ENCODE measurements at regions not wholly inside any gene's neighbourhood (a gene's known extent, or its start where the extent isn't known, plus 50 kb on each side); places are given as distances from the start of the nearest gene placed in this dataset.

DNA sequence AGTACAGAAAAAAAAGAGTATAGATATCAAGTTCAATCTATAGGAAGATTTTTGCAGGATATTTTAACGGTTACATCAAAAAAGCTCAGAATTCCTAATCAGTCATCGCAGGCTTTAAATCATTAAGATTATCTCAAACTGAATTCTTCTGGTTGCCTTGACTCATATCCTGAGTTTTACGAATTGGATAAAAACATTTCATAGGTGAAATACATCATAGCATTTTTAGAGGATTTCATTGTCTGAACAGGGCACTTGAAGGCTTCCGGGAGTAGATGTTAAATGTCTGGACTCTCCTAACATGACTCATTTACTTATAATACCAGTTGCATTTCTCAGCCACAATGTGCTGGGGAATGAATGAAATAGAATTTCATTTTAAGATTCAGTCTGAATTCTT lies 2216.6 kb upstream of the RAG2 start:
- no peak overlapping the region for H3K27ac Mint-ChIP-seq
- H3K4me1 Mint-ChIP-seq: no peaks in the 10 kb centered on the region
- no CpG with 5 or more reads among the region's 4 CpGs for WGBS (ENCODE audit: insufficient coverage)
- H3K9me3 Mint-ChIP-seq: peaks cover 13 to 29% (median 16%) of the 10 kb centered on the region in 3 donors
- POLR2A ChIA-PET: no interaction called here
- H3K9me3 ChIP-seq: no peaks in the 10 kb centered on the region
- H3K27me3 Mint-ChIP-seq: no peaks in the 10 kb centered on the region
- CTCF ChIA-PET: no interaction called here
- no peak overlapping the region for H3K4me3 ChIP-seq (ENCODE audit: control insufficient read depth in 1 of 2, extremely low read depth in 1 of 2, low read length in 1 of 2)
- no peak overlapping the region for H3K4me3 Mint-ChIP-seq
- H3K4me1 ChIP-seq (ENCODE audit: control insufficient read depth in 1 of 2, extremely low read depth in 1 of 2, insufficient read depth in 2 of 2, low read length in 2 of 2): no peaks in the 10 kb centered on the region
- DNase-seq (no peak), ATAC-seq (replicated peaks in 1 of 4) (no peak)
- no peak overlapping the region for H3K27ac ChIP-seq (ENCODE audit: low read length)
- H3K36me3 Mint-ChIP-seq: no peaks in the 10 kb centered on the region
- H3K27me3 ChIP-seq (replicated peaks in 1 of 2; ENCODE audit: control insufficient read depth in 2 of 2, extremely low read depth in 1 of 2, insufficient read depth in 2 of 2, low read length in 1 of 2): no peaks in the 10 kb centered on the region
- H3K36me3 ChIP-seq (ENCODE audit: control insufficient read depth in 2 of 2, extremely low read depth in 1 of 2, insufficient read depth in 1 of 2, low read length in 1 of 2): no peaks in the 10 kb centered on the region

DNA sequence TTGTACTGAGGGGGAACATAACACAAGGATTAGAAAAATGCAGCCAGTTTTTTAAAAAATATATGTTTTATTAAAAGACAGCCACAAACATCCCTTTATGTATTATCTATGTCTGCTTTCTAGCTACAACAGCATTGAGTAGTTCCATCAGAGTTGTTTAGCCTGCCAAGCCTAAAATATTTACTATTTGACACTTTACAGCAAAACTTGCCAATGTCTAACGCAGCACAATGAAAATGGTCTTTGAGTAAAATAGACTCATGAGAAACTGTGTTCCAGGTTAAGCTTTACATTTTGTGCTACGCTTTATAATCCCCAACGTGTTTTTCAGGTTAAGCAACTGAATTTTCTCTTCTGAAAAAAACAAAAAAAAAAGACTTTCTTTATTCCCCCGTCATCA lies 2211.5 kb upstream of the RAG2 start:
- no peak overlapping the region for H3K4me3 Mint-ChIP-seq
- no peaks in the 10 kb centered on the region for H3K27me3 Mint-ChIP-seq
- H3K36me3 Mint-ChIP-seq: no peaks in the 10 kb centered on the region
- H3K9me3 Mint-ChIP-seq: peaks cover 12 to 25% (median 14%) of the 10 kb centered on the region in 3 donors
- WGBS (ENCODE audit: insufficient coverage): 60% methylated on average over 1 of the region's 4 CpGs
- H3K4me1 Mint-ChIP-seq: no peaks in the 10 kb centered on the region
- Histone ChIP-seq H3K27ac (ENCODE audit: low read length) (no peak overlapping the region), H3K9me3 (no peaks in the 10 kb centered on the region), H3K27me3 (replicated peaks in 1 of 2; ENCODE audit: control insufficient read depth in 2 of 2, extremely low read depth in 1 of 2, insufficient read depth in 2 of 2, low read length in 1 of 2) (no peaks in the 10 kb centered on the region), H3K4me1 (ENCODE audit: control insufficient read depth in 1 of 2, extremely low read depth in 1 of 2, insufficient read depth in 2 of 2, low read length in 2 of 2) (no peaks in the 10 kb centered on the region), H3K4me3 (ENCODE audit: control insufficient read depth in 1 of 2, extremely low read depth in 1 of 2, low read length in 1 of 2) (no peak overlapping the region), H3K36me3 (ENCODE audit: control insufficient read depth in 2 of 2, extremely low read depth in 1 of 2, insufficient read depth in 1 of 2, low read length in 1 of 2) (no peaks in the 10 kb centered on the region)
- POLR2A ChIA-PET: no interaction called here
- no peak for ATAC-seq (replicated peaks in 1 of 4)
- CTCF ChIA-PET: no interaction called here
- no peak for DNase-seq
- H3K27ac Mint-ChIP-seq: no peak overlapping the region

DNA sequence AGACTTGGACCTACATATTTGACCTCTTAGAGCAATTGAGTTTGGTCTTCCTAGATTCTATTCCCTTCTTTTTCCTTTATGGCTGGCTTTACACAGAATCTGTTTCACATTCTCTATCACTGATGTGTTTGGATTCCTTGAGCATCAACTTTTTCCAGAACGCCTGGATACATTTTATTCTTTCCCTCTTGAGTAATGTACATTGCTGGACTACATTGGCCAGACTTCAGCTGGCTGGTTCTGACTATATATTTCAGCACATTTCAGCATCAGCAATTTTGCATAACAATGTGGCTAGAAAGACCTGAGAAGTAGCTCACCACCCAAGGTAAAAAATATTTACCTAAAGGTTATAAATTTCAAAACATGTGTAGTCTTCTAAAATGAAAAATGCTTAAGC lies 2198.2 kb upstream of the RAG2 start:
- CTCF ChIA-PET: no interaction called here

DNA sequence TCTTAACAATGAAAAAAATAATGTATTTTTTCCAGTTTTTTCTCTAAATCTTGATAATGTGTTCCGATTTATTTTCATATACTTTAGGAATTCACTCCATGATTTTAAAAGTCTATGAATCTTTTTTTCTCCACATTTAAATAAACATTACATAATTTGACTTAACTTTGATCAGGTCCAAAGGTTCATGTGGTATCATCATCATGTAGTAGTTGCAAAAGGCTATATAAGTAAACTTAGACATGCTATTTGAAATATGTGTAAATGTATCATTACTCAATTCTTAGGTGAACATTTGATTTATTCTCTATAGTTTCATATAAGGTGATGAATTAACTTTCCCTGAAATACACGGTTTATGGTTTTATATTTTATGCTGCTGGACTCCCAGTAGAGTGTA lies 2197.0 kb upstream of the RAG2 start:
- DNase-seq: no peak
- no peak overlapping the region for H3K27ac Mint-ChIP-seq
- ATAC-seq (replicated peaks in 1 of 4): no peak
- WGBS (ENCODE audit: insufficient coverage): no CpG with 5 or more reads among the region's 2 CpGs
- Histone ChIP-seq H3K9me3 (no peaks in the 10 kb centered on the region), H3K36me3 (ENCODE audit: control insufficient read depth in 2 of 2, extremely low read depth in 1 of 2, insufficient read depth in 1 of 2, low read length in 1 of 2) (no peaks in the 10 kb centered on the region), H3K27ac (ENCODE audit: low read length) (no peak overlapping the region), H3K27me3 (replicated peaks in 1 of 2; ENCODE audit: control insufficient read depth in 2 of 2, extremely low read depth in 1 of 2, insufficient read depth in 2 of 2, low read length in 1 of 2) (no peaks in the 10 kb centered on the region), H3K4me3 (ENCODE audit: control insufficient read depth in 1 of 2, extremely low read depth in 1 of 2, low read length in 1 of 2) (no peak overlapping the region), H3K4me1 (ENCODE audit: control insufficient read depth in 1 of 2, extremely low read depth in 1 of 2, insufficient read depth in 2 of 2, low read length in 2 of 2) (no peaks in the 10 kb centered on the region)
- ChIA-PET CTCF (no interaction called here), POLR2A (no interaction called here)
- no peaks in the 10 kb centered on the region for H3K27me3 Mint-ChIP-seq
- H3K9me3 Mint-ChIP-seq: peaks cover 0 to 10% (median 4%) of the 10 kb centered on the region in 3 donors
- no peaks in the 10 kb centered on the region for H3K4me1 Mint-ChIP-seq
- no peak overlapping the region for H3K4me3 Mint-ChIP-seq
- H3K36me3 Mint-ChIP-seq: no peaks in the 10 kb centered on the region

More for the DNA sequence above, 2198.2 kb upstream of the RAG2 start:
- no CpG with 5 or more reads among the region's 1 CpG for WGBS (ENCODE audit: insufficient coverage)
- Mint-ChIP-seq H3K4me3 (no peak overlapping the region), H3K27me3 (no peaks in the 10 kb centered on the region), H3K27ac (no peak overlapping the region), H3K4me1 (no peaks in the 10 kb centered on the region), H3K9me3 (peaks cover 0 to 8% (median 4%) of the 10 kb centered on the region in 3 donors), H3K36me3 (no peaks in the 10 kb centered on the region)
- Histone ChIP-seq H3K27me3 (replicated peaks in 1 of 2; ENCODE audit: control insufficient read depth in 2 of 2, extremely low read depth in 1 of 2, insufficient read depth in 2 of 2, low read length in 1 of 2) (no peaks in the 10 kb centered on the region), H3K36me3 (ENCODE audit: control insufficient read depth in 2 of 2, extremely low read depth in 1 of 2, insufficient read depth in 1 of 2, low read length in 1 of 2) (no peaks in the 10 kb centered on the region), H3K27ac (ENCODE audit: low read length) (no peak overlapping the region), H3K9me3 (no peaks in the 10 kb centered on the region), H3K4me1 (ENCODE audit: control insufficient read depth in 1 of 2, extremely low read depth in 1 of 2, insufficient read depth in 2 of 2, low read length in 2 of 2) (no peaks in the 10 kb centered on the region), H3K4me3 (ENCODE audit: control insufficient read depth in 1 of 2, extremely low read depth in 1 of 2, low read length in 1 of 2) (no peak overlapping the region)
- POLR2A ChIA-PET: no interaction called here
- no peak for DNase-seq
- ATAC-seq (replicated peaks in 1 of 4): no peak

DNA sequence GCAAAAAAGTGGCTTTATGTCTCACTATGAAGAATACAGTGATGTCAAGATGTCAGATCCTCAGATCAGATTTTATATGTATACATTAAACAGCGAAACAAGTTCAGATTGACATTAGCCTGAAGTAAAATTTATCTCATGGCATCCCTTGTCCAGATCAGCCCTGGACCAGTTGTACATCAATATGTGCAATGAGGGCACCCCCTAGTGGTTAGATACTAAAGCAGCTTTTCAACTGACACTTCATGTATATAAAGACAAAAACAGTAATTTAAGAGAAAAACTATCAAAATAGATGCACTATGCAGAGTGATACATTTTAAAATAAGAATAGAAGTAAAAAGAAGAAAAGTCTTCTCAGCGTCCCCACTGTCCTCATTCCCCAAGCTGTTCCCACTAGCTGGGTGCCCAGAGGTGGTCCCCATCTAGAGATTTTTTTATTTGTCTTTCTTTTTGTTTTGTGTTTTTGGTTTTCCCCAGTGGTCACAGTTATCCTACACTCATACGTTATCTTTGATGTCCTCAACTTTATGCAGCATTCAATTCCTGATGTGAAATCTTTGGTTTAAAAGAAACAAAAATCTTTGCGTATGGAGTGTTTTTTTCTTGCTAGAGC lies 2193.4 kb upstream of the RAG2 start:
- Histone ChIP-seq H3K27ac (ENCODE audit: low read length) (no peak overlapping the region), H3K27me3 (replicated peaks in 1 of 2; ENCODE audit: control insufficient read depth in 2 of 2, extremely low read depth in 1 of 2, insufficient read depth in 2 of 2, low read length in 1 of 2) (no peaks in the 10 kb centered on the region), H3K36me3 (ENCODE audit: control insufficient read depth in 2 of 2, extremely low read depth in 1 of 2, insufficient read depth in 1 of 2, low read length in 1 of 2) (no peaks in the 10 kb centered on the region), H3K9me3 (no peaks in the 10 kb centered on the region), H3K4me3 (ENCODE audit: control insufficient read depth in 1 of 2, extremely low read depth in 1 of 2, low read length in 1 of 2) (no peak overlapping the region), H3K4me1 (ENCODE audit: control insufficient read depth in 1 of 2, extremely low read depth in 1 of 2, insufficient read depth in 2 of 2, low read length in 2 of 2) (no peaks in the 10 kb centered on the region)
- no peaks in the 10 kb centered on the region for H3K4me1 Mint-ChIP-seq
- ChIA-PET CTCF (no interaction called here), POLR2A (interaction anchor here in 1 of 2 donors (0.6 kb wide), 1 partner anchor 501 kb away, joined by 3 read pairs; no protein-coding TSS in a partner anchor)
- no CpG with 5 or more reads among the region's 4 CpGs for WGBS (ENCODE audit: insufficient coverage)
- DNase-seq (peak in 1 of 35 experiments; percentile 1), ATAC-seq (replicated peaks in 1 of 4) (no peak)
- no peaks in the 10 kb centered on the region for H3K36me3 Mint-ChIP-seq
- no peak overlapping the region for H3K4me3 Mint-ChIP-seq
- H3K27ac Mint-ChIP-seq: no peak overlapping the region
- peaks cover 0 to 9% (median 0%) of the 10 kb centered on the region in 3 donors for H3K9me3 Mint-ChIP-seq
- H3K27me3 Mint-ChIP-seq: no peaks in the 10 kb centered on the region

DNA sequence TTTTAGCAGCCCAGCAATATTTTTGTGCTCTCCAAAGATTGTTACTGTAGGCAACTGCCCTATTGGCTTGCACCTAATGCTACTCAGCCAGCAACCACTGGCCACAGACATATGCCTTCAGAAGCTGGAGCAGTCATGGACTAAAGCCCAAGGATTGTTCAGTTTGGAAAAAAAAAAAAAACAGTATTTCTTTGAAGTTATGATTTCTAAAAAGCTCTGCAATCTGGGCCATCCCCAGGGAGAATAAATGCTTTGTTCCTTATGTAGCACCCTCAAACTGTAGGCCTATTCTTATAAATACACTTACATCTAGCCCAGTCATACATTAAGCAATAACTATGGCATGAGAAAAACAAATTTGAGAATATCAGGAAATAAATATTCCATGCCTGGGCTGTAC lies 2190.5 kb upstream of the RAG2 start:
- ChIA-PET POLR2A (no interaction called here), CTCF (interaction anchor here in 1 of 2 donors (0.5 kb wide), 2 partner anchors 10 to 452 kb away, joined by 3 to 8 read pairs; no protein-coding TSS in a partner anchor)
- H3K27ac Mint-ChIP-seq: no peak overlapping the region
- no peak overlapping the region for H3K4me3 ChIP-seq (ENCODE audit: control insufficient read depth in 1 of 2, extremely low read depth in 1 of 2, low read length in 1 of 2)
- H3K27me3 Mint-ChIP-seq: no peaks in the 10 kb centered on the region
- H3K4me1 Mint-ChIP-seq: no peaks in the 10 kb centered on the region
- H3K9me3 ChIP-seq: no peaks in the 10 kb centered on the region
- H3K27ac ChIP-seq (ENCODE audit: low read length): no peak overlapping the region
- peaks cover 0 to 9% (median 7%) of the 10 kb centered on the region in 3 donors for H3K9me3 Mint-ChIP-seq
- no peaks in the 10 kb centered on the region for H3K27me3 ChIP-seq (replicated peaks in 1 of 2; ENCODE audit: control insufficient read depth in 2 of 2, extremely low read depth in 1 of 2, insufficient read depth in 2 of 2, low read length in 1 of 2)
- DNase-seq (no peak), ATAC-seq (replicated peaks in 1 of 4) (no peak)
- H3K36me3 Mint-ChIP-seq: no peaks in the 10 kb centered on the region
- H3K4me1 ChIP-seq (ENCODE audit: control insufficient read depth in 1 of 2, extremely low read depth in 1 of 2, insufficient read depth in 2 of 2, low read length in 2 of 2): no peaks in the 10 kb centered on the region
- no peak overlapping the region for H3K4me3 Mint-ChIP-seq
- no peaks in the 10 kb centered on the region for H3K36me3 ChIP-seq (ENCODE audit: control insufficient read depth in 2 of 2, extremely low read depth in 1 of 2, insufficient read depth in 1 of 2, low read length in 1 of 2)

DNA sequence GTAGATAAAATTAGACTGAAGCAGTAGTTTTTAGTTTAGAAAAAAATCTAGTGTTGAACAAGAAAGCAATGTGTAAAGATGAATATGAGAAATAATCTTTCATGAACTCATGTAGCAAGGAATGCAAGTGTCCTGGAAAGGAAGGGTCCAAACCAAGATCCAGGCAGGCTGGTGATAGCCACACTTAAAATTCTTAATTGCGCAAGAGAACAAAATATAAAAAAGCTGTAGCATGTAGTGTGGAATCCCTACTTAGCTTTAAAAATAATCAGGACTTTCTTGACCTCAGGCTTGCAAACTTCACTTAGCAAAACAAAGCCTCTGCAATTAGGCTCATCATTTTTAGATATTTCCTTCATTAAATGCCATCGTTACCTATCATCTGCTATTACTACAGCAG lies 2186.1 kb upstream of the RAG2 start:
- ChIA-PET POLR2A (no interaction called here), CTCF (no interaction called here)
- Histone ChIP-seq H3K36me3 (ENCODE audit: control insufficient read depth in 2 of 2, extremely low read depth in 1 of 2, insufficient read depth in 1 of 2, low read length in 1 of 2) (no peaks in the 10 kb centered on the region), H3K9me3 (no peaks in the 10 kb centered on the region), H3K4me3 (ENCODE audit: control insufficient read depth in 1 of 2, extremely low read depth in 1 of 2, low read length in 1 of 2) (no peak overlapping the region), H3K27ac (ENCODE audit: low read length) (no peak overlapping the region), H3K27me3 (replicated peaks in 1 of 2; ENCODE audit: control insufficient read depth in 2 of 2, extremely low read depth in 1 of 2, insufficient read depth in 2 of 2, low read length in 1 of 2) (no peaks in the 10 kb centered on the region), H3K4me1 (ENCODE audit: control insufficient read depth in 1 of 2, extremely low read depth in 1 of 2, insufficient read depth in 2 of 2, low read length in 2 of 2) (no peaks in the 10 kb centered on the region)
- H3K27ac Mint-ChIP-seq: no peak overlapping the region
- H3K36me3 Mint-ChIP-seq: no peaks in the 10 kb centered on the region
- WGBS (ENCODE audit: insufficient coverage): no CpG with 5 or more reads among the region's 2 CpGs
- ATAC-seq (replicated peaks in 1 of 4): no peak
- H3K4me3 Mint-ChIP-seq: no peak overlapping the region
- H3K27me3 Mint-ChIP-seq: no peaks in the 10 kb centered on the region
- DNase-seq: no peak
- peaks cover 1 to 16% (median 6%) of the 10 kb centered on the region in 3 donors for H3K9me3 Mint-ChIP-seq
- no peaks in the 10 kb centered on the region for H3K4me1 Mint-ChIP-seq

Measured in T-cell (primary cell).